Nephron progenitor cell (in vitro differentiated cells): ENCODE measurements at regions not wholly inside any gene's neighbourhood (a gene's known extent, or its start where the extent isn't known, plus 50 kb on each side); places are given as distances from the start of the nearest gene placed in this dataset.

Experiments
- DNase-seq: peaks from one replicate; pipeline ENCODE4 v3.0.0; 2021
- H3K27ac Mint-ChIP-seq: 2 replicates; pipeline ENCODE4 v1.8.0; 2021; ENCODE audit warnings: mild to moderate bottlenecking, moderate library complexity, mixed read lengths
- H3K27me3 Mint-ChIP-seq: 2 replicates; pipeline ENCODE4 v1.8.0; 2021; ENCODE audit warnings: mild to moderate bottlenecking, low read depth, mixed read lengths; ENCODE audit not compliant: poor library complexity
- H3K36me3 Mint-ChIP-seq: 2 replicates; pipeline ENCODE4 v1.8.0; 2021; ENCODE audit warnings: low read depth, mixed read lengths
- H3K4me1 Mint-ChIP-seq: 2 replicates; pipeline ENCODE4 v1.8.0; 2021; ENCODE audit warnings: mixed read lengths
- H3K4me3 Mint-ChIP-seq: 2 replicates; pipeline ENCODE4 v1.8.0; 2021; ENCODE audit warnings: mild to moderate bottlenecking, moderate library complexity, mixed read lengths
- H3K9me3 Mint-ChIP-seq: 2 replicates; pipeline ENCODE4 v1.8.0; 2021; ENCODE audit warnings: mild to moderate bottlenecking, moderate library complexity, mixed read lengths
- TF ChIP-seq, protein P1 (sequence below): fragments of 200-600 bp; sonication (generic); IDR thresholded peaks from 2 replicates; pipeline ENCODE4 v1.5.0; 2021; ENCODE audit warnings: antibody characterized with exemption

GRCh38 chr2:118223992-118224894, 136.0 kb downstream of the INSIG2 start:
- no peaks in the 10 kb centered on the region for H3K9me3 Mint-ChIP-seq
- H3K36me3 Mint-ChIP-seq, result no peaks in the 10 kb centered on the region
- H3K27me3 Mint-ChIP-seq, result no peaks in the 10 kb centered on the region
- TF ChIP-seq, protein P1, sequence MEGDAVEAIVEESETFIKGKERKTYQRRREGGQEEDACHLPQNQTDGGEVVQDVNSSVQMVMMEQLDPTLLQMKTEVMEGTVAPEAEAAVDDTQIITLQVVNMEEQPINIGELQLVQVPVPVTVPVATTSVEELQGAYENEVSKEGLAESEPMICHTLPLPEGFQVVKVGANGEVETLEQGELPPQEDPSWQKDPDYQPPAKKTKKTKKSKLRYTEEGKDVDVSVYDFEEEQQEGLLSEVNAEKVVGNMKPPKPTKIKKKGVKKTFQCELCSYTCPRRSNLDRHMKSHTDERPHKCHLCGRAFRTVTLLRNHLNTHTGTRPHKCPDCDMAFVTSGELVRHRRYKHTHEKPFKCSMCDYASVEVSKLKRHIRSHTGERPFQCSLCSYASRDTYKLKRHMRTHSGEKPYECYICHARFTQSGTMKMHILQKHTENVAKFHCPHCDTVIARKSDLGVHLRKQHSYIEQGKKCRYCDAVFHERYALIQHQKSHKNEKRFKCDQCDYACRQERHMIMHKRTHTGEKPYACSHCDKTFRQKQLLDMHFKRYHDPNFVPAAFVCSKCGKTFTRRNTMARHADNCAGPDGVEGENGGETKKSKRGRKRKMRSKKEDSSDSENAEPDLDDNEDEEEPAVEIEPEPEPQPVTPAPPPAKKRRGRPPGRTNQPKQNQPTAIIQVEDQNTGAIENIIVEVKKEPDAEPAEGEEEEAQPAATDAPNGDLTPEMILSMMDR, result no peak
- H3K4me1 Mint-ChIP-seq, result peaks cover 45% of the 10 kb centered on the region
- DNase-seq, result peak; percentile 63
- peak overlapping the region; percentile 87 for H3K27ac Mint-ChIP-seq
- peak overlapping the region; percentile 88 for H3K4me3 Mint-ChIP-seq

DNA sequence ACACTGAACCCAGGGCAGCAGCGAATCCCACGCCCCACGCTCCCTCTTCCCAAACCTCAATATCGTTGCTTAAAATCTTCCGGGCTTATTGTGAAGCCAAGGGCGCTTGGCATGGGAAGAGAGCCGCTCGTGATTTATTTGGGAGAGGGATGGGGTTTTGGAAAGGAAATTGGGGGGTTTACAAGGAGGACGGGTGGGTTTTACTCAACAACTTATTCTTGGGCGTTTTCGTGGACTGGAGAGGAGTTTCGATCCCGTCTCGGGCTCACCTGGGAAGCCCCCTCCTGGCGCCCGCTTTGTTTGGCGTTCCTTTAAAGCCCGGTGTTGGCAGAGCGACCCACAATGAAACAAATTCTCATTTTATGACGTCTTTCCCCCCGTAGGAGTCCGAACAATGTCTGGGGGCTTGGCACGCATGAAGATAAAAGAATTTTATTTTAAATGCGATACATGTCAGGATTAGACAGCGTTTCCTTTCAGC, 135.3 kb downstream of the INSIG2 start:
- no peaks in the 10 kb centered on the region for H3K36me3 Mint-ChIP-seq
- no peaks in the 10 kb centered on the region for H3K27me3 Mint-ChIP-seq
- peak overlapping the region; percentile 88 for H3K4me3 Mint-ChIP-seq
- no peaks in the 10 kb centered on the region for H3K9me3 Mint-ChIP-seq
- TF ChIP-seq, protein P1, result no peak
- H3K27ac Mint-ChIP-seq, result peak overlapping the region; percentile 87
- peaks cover 45% of the 10 kb centered on the region for H3K4me1 Mint-ChIP-seq
- DNase-seq, result peak; percentile 25

- H3K4me1 Mint-ChIP-seq, result peaks cover 45% of the 10 kb centered on the region
- no peaks in the 10 kb centered on the region for H3K36me3 Mint-ChIP-seq
- DNase-seq, result no peak
- TF ChIP-seq, protein P1, result no peak
- H3K27ac Mint-ChIP-seq, result peak overlapping the region; percentile 87
- no peaks in the 10 kb centered on the region for H3K9me3 Mint-ChIP-seq
- H3K27me3 Mint-ChIP-seq, result no peaks in the 10 kb centered on the region
- peak overlapping the region; percentile 88 for H3K4me3 Mint-ChIP-seq
Measured at GRCh38 chr2:118222672-118223421, 134.6 kb downstream of the INSIG2 start.

GRCh38 chr2:118222273-118222594, 134.0 kb downstream of the INSIG2 start:
- H3K36me3 Mint-ChIP-seq, result no peaks in the 10 kb centered on the region
- peaks cover 45% of the 10 kb centered on the region for H3K4me1 Mint-ChIP-seq
- no peaks in the 10 kb centered on the region for H3K27me3 Mint-ChIP-seq
- H3K9me3 Mint-ChIP-seq, result no peaks in the 10 kb centered on the region
- TF ChIP-seq, protein P1, result no peak
- DNase-seq, result no peak
- peak overlapping the region; percentile 38 for H3K27ac Mint-ChIP-seq
- H3K4me3 Mint-ChIP-seq, result peak overlapping the region; percentile 88

DNA sequence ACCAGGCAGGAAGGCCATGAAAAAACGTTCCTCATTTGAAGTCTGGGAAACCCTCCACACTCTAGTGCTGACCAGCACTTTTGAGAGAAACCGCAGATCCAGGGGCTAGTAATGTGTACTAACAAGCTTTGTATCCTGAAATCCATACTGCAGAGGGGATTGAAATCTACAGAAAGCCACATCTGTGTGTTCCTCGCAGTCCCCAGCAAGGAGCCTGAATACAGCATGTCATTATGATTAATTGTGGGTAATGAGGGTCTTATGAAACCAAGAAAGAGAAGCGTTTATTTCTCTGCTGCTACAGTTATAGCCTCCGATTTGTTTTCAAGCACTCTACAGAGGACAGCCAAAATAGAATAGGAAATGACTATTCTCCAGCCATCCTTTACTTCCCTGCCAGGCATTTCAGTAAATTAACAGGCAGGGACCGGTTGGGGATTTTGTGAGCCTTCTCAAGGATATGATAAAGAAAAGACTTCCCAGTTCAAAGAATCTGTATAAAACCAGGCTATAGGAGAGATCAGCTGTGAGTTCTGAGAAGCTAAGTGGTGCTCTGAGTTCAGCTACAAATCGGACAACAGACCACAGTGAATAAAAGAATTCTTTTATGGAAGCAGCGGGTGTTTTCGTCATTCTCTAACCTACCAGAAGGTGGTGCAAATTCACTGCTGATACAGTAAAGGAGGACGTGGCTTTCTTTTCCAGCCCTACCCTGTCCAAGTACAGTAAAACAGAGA, 133.4 kb downstream of the INSIG2 start:
- Mint-ChIP-seq H3K4me1 (peaks cover 45% of the 10 kb centered on the region), H3K27me3 (no peaks in the 10 kb centered on the region), H3K9me3 (no peaks in the 10 kb centered on the region), H3K4me3 (peak overlapping the region; percentile 70), H3K36me3 (no peaks in the 10 kb centered on the region), H3K27ac (peak overlapping the region; percentile 38)
- TF ChIP-seq, protein P1, result peak; percentile 72
- peak; percentile 53 for DNase-seq
